GM19043 (cell line): ENCODE measurements at regions not wholly inside any gene's neighbourhood (a gene's known extent, or its start where the extent isn't known, plus 50 kb on each side); places are given as distances from the start of the nearest gene placed in this dataset.
A peak's percentile ranks its signal among the peaks of the same experiment; 100 is the strongest.
"Not testable (repeated sequence)": the region's sequence is repeated elsewhere in the genome, so short reads cannot be mapped to it uniquely, and the experiment has no call there.

ENCODE experiments used
- ATAC-seq: cut with Tn5 transposase; IDR thresholded peaks from one replicate; pipeline ENCODE4 v1.9.1; 2021; ENCODE audit warnings: low read depth; ENCODE audit not compliant: unreplicated experiment

DNA sequence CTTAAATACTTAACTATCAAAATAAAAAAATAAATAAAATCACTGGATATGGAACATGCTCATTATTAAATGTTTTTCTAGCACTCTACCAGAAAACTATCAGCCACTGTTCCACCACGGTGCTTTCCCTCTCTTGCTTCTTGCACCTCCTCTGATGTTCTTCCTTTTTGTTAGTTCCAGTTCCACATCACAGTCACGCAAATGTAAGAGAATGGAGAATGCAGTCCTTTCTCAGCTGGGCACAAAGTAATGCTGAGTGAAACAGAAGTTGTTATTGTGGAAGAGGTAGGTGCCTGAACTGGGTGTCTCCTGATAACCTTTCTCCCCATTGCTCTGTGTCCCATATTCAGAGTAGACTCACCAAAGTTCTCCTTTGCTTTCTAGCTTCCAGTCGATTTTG is 1116.9 kb upstream of the TMEM132C start:
- no peak for ATAC-seq

DNA sequence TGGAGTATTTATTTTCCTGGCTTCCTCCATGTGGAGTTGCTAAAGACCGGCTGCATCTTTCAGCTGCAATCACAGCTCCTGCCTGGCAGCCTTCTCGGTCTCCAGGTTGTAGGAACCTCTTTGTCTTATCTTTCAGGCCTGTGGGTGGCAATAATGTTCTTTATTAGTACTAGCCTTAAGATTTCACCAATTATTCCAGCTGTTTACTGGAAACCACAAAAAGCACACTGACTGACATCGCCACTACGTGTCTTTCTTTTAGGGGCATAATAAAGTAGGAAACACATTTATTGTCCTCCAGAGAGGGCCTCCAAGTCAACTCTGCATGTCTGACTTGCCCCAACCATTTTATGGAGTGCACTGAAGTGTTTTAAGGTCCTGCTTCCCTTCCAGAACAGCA is 1116.5 kb upstream of the TMEM132C start:
- no peak for ATAC-seq

DNA sequence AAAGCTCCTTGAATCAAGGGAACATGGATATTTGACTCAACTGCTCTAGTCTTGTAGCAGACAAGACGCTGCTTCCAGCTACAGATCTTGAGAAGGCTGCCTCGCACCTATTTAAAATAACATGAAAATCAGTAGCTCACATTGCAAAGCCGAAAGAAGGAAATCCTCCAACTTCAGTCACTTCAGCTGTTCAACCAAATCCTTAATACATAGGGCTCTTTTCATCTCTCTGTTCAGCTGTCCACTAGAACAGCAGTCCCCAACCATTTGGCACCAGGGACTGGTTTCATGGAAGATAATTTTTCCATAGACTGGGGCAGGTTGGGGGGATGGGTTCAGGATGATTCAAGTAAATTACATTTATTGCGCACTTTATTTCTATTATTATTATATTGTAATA is 1116.0 kb upstream of the TMEM132C start:
- no peak for ATAC-seq

DNA sequence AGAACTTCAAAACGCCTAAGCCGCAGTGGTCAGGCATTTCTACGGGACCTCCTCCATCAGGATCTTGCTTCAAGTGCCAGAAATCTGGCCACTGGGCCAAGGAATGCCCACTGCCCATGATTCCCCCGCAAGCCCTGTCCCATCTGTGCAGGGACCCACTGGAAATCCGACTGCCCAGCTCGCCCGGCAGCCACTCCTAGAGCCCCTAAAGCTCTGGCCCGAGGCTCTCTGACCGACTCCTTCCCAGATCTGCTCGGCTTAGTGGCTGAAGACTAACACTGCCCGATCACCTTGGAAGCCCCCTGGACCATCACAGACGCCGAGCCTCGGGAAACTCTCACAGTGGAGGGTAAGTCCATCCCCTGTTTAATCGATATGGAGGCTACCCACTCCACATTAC is 1113.0 kb upstream of the TMEM132C start:
- ATAC-seq, result no peak

DNA sequence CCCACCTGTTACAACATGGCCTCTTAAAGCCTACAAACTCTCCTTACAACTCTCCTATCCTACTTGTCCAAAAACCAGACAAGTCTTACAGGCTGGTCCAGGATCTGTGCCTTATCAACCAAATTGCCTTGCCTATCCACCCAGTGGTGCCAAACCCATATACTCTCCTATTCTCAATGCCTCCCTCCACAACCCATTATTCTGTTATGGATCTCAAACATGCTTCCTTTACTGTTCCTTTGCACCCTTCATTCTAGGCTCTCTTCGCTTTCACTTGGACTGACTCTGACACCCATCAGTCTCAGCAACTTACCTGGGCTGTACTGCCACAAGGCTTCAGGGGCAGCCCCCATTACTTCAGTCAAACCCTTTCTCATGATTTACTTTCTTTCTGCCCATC is 1112.1 kb upstream of the TMEM132C start:
- not testable (repeated sequence) for ATAC-seq

DNA sequence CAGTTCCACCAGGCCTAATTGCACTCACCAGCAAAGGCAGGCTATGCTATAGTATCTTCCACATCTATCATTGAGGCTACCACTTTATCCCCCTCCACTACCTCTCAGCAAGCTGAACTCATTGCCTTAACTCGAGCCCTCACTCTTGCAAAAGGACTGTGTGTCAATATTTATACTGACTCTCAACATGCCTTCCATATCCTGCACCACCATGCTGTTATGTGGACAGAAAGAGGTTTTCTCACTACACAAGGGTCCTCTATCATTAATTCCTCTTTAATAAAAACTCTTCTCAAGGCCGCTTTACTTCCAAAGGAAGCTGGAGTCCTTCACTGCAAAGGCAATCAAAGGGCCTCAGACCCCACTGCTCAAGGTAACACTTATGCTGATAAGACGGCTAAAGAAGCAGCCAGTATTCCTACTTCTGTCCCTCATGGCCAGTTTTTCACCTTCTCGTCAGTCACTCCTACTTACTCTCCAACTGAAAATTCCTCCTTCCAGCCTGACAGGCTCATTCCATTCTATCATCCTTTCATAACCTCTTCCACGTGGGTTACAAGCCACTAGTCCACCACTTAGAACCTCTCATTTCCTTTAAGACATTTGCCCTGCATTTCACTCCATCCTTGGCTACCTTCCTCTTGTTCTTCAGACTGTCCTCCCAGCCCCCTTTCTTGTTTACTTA is 1110.9 kb upstream of the TMEM132C start:
- not testable (repeated sequence) for ATAC-seq

DNA sequence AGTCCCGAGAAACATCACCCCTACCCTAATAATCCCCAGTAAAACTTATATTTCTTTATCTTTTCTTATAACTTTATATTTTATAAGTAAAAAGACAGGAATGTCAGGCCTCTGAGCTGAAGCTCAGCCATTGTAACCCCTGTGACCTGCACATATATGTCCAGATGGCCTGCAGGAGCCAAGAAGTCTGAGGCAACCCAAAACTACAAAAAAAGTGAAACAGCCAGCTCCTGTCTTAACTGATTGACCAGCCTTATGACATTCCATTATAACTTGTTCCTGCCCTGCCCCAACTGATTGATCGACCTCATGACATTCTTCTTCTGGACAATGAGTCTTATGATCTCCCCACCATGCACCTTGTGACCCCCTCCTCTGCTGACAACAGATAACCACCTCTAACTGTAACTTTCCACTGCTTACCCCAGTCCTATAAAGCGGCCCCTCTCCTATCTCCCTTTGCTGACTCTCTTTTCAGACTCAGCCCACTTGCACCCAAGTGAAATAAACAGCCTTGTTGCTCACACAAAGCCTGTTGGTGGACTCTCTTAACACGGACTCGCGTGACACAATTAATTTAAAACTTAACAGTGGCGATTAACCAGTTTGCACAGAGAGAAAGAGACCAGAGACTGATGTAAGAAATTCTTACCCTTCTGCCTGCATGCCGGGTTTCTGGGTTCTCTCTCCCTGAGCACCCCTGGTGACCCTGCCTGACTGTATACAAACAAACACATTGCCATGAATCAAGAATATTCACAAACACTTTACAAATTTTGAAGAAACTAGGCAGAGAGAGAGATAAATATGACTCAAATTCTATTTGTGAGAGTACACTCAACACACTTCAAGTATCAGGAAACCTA is 1109.2 kb upstream of the TMEM132C start:
- ATAC-seq, result not testable (repeated sequence)

DNA sequence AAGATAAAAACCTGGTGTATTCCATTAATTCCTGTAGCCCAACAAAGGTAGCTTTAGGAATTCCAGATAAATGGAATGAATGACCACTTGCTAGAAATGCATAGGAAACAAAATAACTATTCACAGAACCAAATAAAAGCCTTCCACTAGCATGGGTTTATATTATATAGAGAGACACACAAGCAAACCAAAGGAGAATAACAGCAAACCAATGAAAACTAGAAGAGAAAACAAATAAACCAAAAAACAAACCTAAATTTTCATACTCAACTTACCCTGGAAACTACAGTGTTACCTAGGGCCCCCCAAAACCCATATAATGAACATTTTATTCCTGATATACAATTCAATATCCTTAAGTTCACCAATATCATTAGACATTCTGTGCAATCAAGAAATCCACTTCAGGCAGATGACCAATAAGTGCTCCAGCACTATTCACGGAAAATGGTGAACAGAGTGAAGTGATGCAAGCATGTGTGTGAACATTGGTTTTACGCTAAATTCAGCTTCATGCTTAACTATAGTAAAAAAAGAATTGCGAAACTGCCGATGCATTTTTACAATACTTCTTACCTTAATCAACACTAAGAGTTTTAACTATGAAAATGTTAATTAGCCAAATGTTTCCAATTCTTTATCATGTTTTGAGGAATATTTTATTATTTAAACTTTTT is 1108.4 kb upstream of the TMEM132C start:
- no peak for ATAC-seq

DNA sequence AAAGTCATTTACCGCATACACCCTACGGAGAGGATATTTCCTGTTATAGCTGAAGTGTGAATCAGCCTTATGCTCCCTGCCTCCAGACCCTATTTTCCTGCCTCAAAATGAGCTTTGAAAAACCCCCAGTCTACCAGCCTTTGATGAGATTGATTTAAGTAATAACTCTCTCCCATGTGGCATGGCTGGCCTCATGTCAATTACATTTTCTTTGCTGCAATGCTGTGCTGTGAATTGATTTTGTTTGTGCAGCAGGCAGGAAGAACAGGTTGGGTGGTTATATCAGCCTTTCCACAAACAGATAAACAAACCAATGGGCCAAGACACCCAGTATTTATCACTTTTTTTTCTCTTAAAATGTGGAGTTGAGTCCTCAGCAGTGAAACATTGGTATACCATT is 1105.5 kb upstream of the TMEM132C start:
- ATAC-seq, result no peak

DNA sequence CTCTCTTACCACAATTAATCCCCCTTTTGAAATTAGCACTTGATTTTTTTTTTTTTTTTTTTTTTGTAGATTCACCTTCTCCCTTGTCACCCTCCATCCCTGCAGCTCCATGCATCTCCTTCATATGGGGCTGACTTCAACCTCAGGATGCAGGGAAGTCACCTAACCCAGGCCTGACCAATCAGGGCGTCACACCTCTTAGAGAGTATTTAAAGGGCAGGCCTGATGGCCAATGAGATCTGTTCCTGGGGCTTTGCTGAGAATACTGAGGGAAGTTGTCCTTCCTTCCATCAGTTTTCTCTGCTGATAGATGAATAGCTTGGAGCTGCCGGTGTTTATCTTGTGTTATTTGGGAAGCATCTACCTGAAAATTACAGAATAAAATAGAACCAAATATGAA is 1104.7 kb upstream of the TMEM132C start:
- no peak for ATAC-seq

DNA sequence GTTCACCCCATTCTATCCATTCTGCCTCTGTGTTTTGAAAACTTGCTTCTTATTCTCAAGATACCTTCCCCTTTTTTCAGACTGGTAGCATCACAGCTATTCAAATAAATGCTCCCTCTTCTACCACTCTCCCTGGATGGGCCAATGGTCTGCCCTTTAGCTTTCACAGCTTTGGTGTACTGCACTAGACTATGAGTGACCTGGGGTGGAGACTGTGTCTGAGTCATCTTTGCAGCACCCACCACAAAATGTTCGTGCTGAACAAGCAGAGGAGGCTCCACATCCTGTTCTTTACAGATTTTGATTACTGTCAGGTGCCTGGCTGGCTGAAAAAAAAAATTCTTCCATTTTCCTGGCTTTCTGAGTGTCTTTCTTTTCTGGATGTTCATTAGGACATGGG is 1104.1 kb upstream of the TMEM132C start:
- ATAC-seq, result peak; percentile 80

DNA sequence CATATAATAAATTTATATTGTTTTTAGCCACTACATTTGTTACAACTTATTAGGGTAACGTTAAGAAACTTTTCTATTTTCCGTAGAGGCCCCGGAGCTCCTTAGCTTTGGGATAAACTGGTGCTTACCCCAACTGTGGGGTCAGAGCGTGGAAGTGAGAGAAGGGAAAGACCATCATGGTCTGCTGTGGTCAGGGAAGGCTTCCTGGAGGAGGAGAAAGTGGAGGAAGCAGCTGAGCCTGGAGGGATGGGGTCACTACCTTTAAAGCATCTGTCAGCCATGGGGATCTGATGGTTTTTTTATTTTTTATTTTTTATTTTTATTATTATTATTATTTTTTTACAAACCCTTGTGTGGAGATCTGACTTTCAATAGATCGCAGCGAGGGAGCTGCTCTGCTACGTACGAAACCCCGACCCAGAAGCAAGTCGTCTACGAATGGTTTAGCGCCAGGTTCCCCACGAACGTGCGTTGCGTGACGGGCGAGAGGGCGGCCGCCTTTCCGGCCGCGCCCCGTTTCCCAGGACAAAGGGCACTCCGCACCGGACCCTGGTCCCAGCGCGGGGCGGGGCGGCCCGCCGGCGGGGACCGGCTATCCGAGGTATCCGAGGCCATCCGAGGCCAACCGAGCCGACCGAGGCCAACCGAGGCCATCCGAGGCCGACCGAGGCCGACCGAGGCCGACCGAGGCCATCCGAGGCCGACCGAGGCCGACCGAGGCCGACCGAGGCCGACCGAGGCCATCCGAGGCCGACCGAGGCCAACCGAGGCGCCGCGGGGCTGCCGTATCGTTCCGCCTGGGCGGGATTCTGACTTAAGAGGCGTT is 1101.2 kb upstream of the TMEM132C start:
- peak; percentile 66 for ATAC-seq

DNA sequence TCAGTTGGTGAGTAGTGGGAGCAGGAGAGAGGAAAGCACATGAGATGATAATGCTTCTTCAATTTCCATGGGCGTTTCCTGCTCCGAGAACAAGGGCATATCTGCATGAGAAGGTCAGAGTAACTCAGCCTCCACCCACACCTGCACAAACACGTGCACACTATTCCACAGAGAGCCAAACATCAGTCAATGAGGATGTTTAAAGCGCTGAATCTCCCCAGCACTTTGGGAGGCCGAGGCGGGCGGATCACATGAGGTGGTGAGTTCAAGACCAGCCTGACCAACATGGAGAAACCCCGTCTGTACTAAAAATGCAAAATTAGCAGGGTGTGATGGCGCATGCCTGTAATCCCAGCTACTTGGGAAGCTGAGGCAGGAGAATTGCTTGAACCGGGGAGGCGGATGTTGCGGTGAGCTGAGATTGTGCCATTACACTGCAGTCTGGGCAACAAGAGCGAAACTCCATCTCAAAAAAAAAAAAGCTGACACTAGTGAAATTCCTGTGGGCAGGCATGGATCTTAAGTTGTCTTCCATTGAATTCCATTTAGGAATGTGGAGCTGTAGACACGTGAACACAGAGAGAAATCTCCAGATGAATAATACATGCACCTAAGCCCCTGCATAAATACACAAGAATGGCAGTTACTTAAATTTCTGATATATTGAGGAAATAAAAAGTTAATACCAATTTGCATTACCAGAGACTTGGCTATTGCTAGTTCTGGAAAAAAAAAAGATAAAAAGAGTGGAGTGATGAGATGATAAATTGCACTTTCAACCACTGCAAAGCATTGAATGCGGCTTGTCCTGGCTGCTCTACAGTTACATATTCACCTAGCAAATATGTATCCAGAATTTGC is 1097.4 kb upstream of the TMEM132C start:
- no peak for ATAC-seq

DNA sequence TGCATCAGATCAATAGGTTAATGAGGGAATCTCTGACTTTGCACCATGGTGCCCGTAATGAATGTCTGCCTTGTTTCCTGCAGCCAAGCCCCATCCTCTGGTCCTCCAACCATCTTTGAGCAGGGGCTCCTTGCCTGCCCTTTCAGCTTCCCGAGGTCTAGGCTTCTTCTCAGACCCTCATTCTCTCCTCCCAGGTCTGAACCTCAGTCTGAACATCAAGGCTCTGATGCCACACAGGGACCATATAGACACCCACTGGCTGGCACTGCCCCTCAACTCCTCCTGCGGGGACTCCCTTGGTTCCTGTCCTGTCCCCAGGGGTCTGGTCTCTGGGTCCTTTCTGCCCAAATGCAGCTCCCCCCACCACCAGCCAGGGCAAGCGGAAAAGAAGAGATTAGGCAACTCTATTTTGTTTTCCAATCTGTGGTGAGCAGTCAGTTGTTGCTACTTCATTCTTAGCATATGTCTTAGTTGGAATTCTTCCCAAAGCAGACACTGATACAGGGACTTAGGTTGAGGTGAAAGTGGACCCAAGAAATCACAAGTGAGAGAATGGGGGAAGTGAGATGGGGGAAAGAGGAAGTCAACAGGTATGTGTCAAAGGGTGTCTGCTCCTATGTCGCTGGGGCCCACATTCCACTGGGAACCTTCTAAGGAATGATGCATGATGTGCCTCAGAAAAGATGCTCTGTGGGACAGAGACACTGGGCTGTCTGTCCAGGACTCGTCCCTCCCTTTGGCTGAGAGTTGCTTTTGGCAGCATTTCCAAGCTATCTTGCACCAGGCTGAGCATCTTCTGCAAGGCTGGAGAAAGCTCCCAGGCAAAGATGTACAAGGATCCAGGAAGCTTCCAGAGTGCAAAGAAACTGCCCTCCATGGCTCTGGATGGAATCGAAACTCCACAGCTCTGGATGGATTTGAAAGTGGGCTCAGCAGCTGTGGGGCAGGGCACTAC is 1096.5 kb upstream of the TMEM132C start:
- no peak for ATAC-seq

DNA sequence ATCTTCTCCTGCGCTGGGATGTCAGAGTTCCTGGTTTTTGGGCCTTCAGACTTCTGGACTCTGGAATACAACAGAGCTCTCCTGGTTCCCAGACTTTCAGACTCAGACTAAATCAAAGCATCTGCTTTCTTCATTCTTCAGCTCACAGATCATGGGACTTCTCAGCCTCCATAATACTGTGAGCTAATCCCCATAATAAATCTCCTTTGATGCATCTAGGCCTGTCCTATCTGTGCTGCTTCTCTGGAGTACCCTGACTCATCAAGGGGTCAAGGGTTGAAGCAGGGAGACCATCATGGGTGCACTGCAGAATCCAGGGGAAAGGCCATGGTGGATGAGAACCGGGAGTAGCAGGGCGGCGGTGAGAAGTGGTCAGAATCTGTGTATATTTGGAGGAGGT is 1094.1 kb upstream of the TMEM132C start:
- no peak for ATAC-seq

DNA sequence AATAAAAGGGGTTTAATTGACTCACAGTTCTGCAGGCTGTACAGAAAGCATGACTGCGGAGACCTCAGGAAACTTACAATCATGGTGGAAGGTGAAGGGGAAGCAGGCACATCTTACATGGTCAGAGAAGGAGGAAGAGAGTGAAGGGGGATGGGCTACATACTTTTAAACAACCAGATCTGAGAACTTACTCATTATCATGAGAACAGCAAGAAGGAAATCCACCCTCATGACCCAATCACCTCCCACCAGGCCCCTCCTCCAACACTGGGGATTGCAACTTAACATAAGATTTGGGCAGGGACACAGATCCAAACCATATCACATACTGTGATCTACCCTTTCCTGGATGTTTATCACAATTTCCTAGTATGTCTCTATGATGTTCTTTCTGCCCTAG is 1093.0 kb upstream of the TMEM132C start:
- ATAC-seq, result not testable (repeated sequence)

DNA sequence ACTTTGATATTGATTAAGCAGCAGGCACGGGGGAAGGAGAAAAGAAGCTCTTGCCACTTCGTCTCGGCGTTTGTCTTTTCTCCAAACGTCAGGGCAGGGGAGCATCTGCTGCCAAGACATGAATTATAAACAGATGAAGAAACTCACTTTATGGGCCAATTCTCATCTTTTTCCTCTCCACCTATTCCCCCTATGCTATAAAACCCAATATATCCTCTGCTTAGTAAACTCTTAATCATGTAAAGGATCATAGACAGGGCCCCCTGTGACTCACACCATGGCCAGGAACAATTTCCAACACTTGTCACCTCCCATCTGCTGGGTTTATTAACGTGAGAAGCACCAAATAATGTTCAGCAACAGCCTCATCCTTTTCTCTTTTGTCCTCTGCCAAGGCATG is 1092.1 kb upstream of the TMEM132C start:
- no peak for ATAC-seq

DNA sequence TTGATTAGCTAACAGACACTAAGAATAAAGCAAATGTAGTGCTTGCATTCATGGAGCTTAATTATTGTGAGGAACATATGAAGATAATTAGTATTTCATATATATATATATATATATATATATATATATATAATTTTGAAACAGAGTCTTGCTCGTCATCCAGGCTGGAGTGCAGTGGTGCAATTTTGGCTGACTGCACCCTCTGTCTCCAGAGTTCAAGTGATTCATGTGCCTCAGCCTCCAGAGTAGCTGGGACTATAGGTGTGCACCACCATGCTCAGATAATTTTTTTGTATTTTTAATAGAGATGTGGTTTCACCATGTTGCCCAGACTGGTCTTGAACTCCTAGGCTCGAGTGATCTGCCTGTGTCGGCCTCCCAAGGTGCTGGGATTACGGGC is 1091.6 kb upstream of the TMEM132C start:
- no peak for ATAC-seq

DNA sequence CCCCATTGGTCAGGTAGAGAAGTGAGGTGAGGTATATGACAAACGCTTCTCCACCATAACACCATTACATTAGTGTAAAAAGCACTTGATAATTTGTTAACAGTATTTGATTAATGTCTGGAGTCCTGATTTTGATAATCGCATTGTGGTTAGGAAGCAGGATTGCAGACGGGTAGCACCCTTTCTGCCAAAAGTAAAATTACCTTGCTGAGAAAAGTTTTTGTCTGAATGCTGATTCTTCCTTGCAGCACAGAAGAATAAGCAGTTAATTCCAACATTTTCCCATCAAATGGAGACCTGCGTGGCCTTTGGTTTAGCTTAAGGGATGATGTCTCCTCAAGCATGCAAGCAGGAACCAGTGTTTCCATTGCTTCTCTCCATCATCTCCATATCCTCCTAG is 1090.2 kb upstream of the TMEM132C start:
- no peak for ATAC-seq
